Nucleus accumbens (tissue), 56 donors: ENCODE measurements at regions not wholly inside any gene's neighbourhood (a gene's known extent, or its start where the extent isn't known, plus 50 kb on each side); places are given as distances from the start of the nearest gene placed in this dataset.

Source experiments
- DNase-seq, 56 donors: peaks; one replicate each; lab custom pipeline; 2025; lab: John Stamatoyannopoulos, UW

GRCh38 chr3:64900156-64900555 lies 212.4 kb upstream of the ADAMTS9 start:
- no peak for DNase-seq

GRCh38 chr3:64898941-64899340 lies 211.1 kb upstream of the ADAMTS9 start:
- DNase-seq = no peak

GRCh38 chr3:64895991-64896895 lies 208.4 kb upstream of the ADAMTS9 start:
- DNase-seq = no peak

- DNase-seq = peak in 1 of 56 donors; percentile 3
Measured at GRCh38 chr3:64895106-64895990, 207.5 kb upstream of the ADAMTS9 start.

GRCh38 chr3:64894006-64894405 lies 206.2 kb upstream of the ADAMTS9 start:
- DNase-seq = no peak

GRCh38 chr3:64892671-64893309 lies 205.0 kb upstream of the ADAMTS9 start:
- DNase-seq = no peak

- no peak for DNase-seq
Measured at GRCh38 chr3:64891021-64891420, 203.2 kb upstream of the ADAMTS9 start.

GRCh38 chr3:64890466-64890865 lies 202.7 kb upstream of the ADAMTS9 start:
- DNase-seq = no peak

GRCh38 chr3:64890006-64890405 lies 202.2 kb upstream of the ADAMTS9 start:
- no peak for DNase-seq

GRCh38 chr3:64888840-64889392 lies 201.1 kb upstream of the ADAMTS9 start:
- DNase-seq = no peak

- DNase-seq = no peak
Measured at GRCh38 chr3:64888165-64888564, 200.4 kb upstream of the ADAMTS9 start.

GRCh38 chr3:64885055-64885454 lies 197.3 kb upstream of the ADAMTS9 start:
- DNase-seq = no peak

GRCh38 chr3:64884536-64884935 lies 196.7 kb upstream of the ADAMTS9 start:
- no peak for DNase-seq

GRCh38 chr3:64880916-64881315 lies 193.1 kb upstream of the ADAMTS9 start:
- no peak for DNase-seq

- DNase-seq = no peak
Measured at GRCh38 chr3:64878362-64878761, 190.6 kb upstream of the ADAMTS9 start.

- DNase-seq = no peak
Measured at GRCh38 chr3:64873400-64873799, 185.6 kb upstream of the ADAMTS9 start.

GRCh38 chr3:64872345-64872744 lies 184.5 kb upstream of the ADAMTS9 start:
- DNase-seq = no peak

GRCh38 chr3:64871834-64872249 lies 184.0 kb upstream of the ADAMTS9 start:
- no peak for DNase-seq

- no peak for DNase-seq
Measured at GRCh38 chr3:64870876-64871646, 183.3 kb upstream of the ADAMTS9 start.

- DNase-seq = no peak
Measured at GRCh38 chr3:64867224-64867623, 179.4 kb upstream of the ADAMTS9 start.
